ENCODE measurements at regions not wholly inside any gene's neighbourhood (a gene's known extent, or its start where the extent isn't known, plus 50 kb on each side); places are given as distances from the start of the nearest gene placed in this dataset.

GRCh38 chr5:6321078-6321477, 57.3 kb downstream of the MED10 start:
- no peak for DNase-seq (ENCODE audit: low read depth)
- TF ChIP-seq, protein P1, sequence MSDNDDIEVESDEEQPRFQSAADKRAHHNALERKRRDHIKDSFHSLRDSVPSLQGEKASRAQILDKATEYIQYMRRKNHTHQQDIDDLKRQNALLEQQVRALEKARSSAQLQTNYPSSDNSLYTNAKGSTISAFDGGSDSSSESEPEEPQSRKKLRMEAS (IDR thresholded peaks at IDR 0.05; ENCODE audit: low read depth, low read length) = no peak
- no peak for TF ChIP-seq MYC (IDR thresholded peaks at IDR 0.05; ENCODE audit: low read depth, low read length)
- TF ChIP-seq, protein P2, sequence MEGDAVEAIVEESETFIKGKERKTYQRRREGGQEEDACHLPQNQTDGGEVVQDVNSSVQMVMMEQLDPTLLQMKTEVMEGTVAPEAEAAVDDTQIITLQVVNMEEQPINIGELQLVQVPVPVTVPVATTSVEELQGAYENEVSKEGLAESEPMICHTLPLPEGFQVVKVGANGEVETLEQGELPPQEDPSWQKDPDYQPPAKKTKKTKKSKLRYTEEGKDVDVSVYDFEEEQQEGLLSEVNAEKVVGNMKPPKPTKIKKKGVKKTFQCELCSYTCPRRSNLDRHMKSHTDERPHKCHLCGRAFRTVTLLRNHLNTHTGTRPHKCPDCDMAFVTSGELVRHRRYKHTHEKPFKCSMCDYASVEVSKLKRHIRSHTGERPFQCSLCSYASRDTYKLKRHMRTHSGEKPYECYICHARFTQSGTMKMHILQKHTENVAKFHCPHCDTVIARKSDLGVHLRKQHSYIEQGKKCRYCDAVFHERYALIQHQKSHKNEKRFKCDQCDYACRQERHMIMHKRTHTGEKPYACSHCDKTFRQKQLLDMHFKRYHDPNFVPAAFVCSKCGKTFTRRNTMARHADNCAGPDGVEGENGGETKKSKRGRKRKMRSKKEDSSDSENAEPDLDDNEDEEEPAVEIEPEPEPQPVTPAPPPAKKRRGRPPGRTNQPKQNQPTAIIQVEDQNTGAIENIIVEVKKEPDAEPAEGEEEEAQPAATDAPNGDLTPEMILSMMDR (IDR thresholded peaks at IDR 0.05; ENCODE audit: low read depth, low read length) = no peak
- no peak for TF ChIP-seq POLR2A (IDR thresholded peaks at IDR 0.05; ENCODE audit: extremely low read depth, insufficient read length)
- H3K4me3 ChIP-seq (ENCODE audit: low read depth, low read length) = no peak overlapping the region

- TF ChIP-seq, protein P2 (IDR thresholded peaks at IDR 0.05; ENCODE audit: low read depth, low read length) = no peak
- no peak for TF ChIP-seq MYC (IDR thresholded peaks at IDR 0.05; ENCODE audit: low read depth, low read length)
- TF ChIP-seq POLR2A (IDR thresholded peaks at IDR 0.05; ENCODE audit: extremely low read depth, insufficient read length) = no peak
- TF ChIP-seq, protein P1 (IDR thresholded peaks at IDR 0.05; ENCODE audit: low read depth, low read length) = no peak
- no peak overlapping the region for H3K4me3 ChIP-seq (ENCODE audit: low read depth, low read length)
- DNase-seq (ENCODE audit: low read depth) = no peak
Observed at GRCh38 chr5:6319116-6319515, 59.2 kb downstream of the MED10 start.

- no peak overlapping the region for H3K4me3 ChIP-seq (ENCODE audit: low read depth, low read length)
- DNase-seq (ENCODE audit: low read depth) = no peak
- TF ChIP-seq, protein P2 (IDR thresholded peaks at IDR 0.05; ENCODE audit: low read depth, low read length) = no peak
- TF ChIP-seq, protein P1 (IDR thresholded peaks at IDR 0.05; ENCODE audit: low read depth, low read length) = no peak
- TF ChIP-seq MYC (IDR thresholded peaks at IDR 0.05; ENCODE audit: low read depth, low read length) (no peak), POLR2A (IDR thresholded peaks at IDR 0.05; ENCODE audit: extremely low read depth, insufficient read length) (no peak)
Observed at GRCh38 chr5:6317116-6317798, 61.1 kb downstream of the MED10 start.

DNA sequence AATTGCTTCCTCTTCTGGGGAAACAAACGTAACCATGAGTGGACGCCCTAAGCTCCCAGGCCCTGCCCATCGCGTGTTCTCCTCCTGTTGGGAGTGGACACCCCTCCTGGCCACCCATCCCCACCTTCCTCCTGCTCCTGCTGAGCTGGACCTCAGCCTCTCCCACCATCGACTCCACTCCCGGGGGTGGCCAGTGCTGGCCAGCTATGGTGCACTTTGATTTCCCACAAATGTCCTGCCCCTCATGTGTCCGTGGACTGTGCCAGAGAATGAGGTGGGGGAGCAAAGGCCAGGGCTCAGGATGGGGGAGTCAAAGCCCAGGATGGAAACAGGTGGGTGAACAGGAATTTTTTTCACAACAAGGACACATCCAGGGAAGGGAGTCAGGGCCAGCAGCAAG, 62.8 kb downstream of the MED10 start:
- TF ChIP-seq, protein P2 (IDR thresholded peaks at IDR 0.05; ENCODE audit: low read depth, low read length) = no peak
- TF ChIP-seq POLR2A (IDR thresholded peaks at IDR 0.05; ENCODE audit: extremely low read depth, insufficient read length) (no peak), MYC (IDR thresholded peaks at IDR 0.05; ENCODE audit: low read depth, low read length) (no peak)
- TF ChIP-seq, protein P1 (IDR thresholded peaks at IDR 0.05; ENCODE audit: low read depth, low read length) = no peak
- no peak for DNase-seq (ENCODE audit: low read depth)
- no peak overlapping the region for H3K4me3 ChIP-seq (ENCODE audit: low read depth, low read length)

DNA sequence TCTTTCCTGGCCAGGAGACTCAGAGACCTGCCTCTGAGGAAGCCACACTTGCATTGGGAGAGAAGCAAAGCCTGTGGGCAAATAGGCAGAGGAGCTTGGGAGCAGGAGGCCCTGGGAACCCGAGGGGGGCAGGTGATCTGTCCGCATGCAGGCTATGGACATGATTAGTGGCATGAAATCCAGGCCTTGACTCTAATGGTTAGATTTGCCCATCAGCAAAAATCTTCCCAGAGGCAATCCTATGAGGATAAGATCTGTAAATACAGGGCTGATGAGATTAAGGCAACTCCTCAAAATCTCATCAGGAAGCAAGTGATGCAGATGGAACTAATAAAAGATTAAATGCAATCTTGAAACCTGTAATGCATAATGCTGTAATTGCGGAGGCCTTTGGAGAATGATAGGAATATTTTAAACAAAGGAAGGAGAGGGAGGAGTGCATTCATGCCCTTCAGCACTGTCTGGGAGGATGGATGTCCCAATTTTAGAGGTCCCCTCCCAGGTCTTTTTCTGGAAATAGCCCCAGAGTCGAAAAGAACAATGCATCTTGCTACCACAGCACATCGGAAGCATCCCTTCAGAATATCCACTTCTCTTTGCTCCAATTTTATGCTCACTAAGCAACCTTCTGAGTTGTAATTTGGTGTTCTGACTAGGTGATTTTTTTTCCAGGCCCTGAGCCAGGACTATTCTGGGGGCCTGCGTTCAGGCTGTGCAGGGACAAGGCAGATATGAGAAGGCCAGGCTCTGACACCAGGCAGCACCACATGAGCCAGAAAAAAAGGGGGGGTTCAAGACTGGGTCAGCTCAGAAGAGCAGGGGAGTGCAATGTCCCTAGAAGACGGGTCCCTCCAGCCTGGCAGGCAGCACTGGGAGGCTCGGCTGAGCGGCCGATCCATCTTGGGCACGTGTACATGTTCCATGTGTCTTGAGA, 66.5 kb downstream of the MED10 start:
- no peak for TF ChIP-seq MYC (IDR thresholded peaks at IDR 0.05; ENCODE audit: low read depth, low read length)
- TF ChIP-seq POLR2A (IDR thresholded peaks at IDR 0.05; ENCODE audit: extremely low read depth, insufficient read length) = no peak
- TF ChIP-seq, protein P2 (IDR thresholded peaks at IDR 0.05; ENCODE audit: low read depth, low read length) = no peak
- DNase-seq (ENCODE audit: low read depth) = no peak
- no peak overlapping the region for H3K4me3 ChIP-seq (ENCODE audit: low read depth, low read length)

Measured in NB4 (cell line).